ENCODE measurements at regions not wholly inside any gene's neighbourhood (a gene's known extent, or its start where the extent isn't known, plus 50 kb on each side); places are given as distances from the start of the nearest gene placed in this dataset.

DNA sequence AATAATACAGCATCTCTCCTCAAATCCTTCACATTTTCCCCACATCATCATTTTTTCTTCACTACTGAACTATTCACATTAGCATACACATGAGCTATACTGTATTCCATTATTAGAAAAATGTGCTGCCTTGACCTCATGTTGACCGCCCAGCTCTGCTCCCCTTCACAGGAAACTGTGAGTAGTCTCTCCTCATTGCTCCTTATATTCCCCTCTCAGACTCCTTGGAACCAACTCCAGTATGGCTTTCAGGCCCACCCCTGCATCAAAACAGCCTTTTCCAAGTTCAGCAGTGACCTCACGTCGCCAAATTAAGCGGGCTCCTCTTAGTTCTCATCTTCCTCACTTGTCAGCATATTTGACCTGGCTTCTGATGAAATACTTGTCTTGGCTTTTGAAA lies 59.2 kb upstream of the SPAG17 start:
- Mint-ChIP-seq H3K27me3 (ENCODE audit: low read depth, unreplicated experiment) (no peaks in the 10 kb centered on the region), H3K36me3 (ENCODE audit: low read depth, unreplicated experiment) (no peaks in the 10 kb centered on the region), H3K4me1 (ENCODE audit: low read depth, unreplicated experiment) (no peaks in the 10 kb centered on the region), H3K27ac (ENCODE audit: unreplicated experiment) (no peak overlapping the region), H3K9me3 (ENCODE audit: unreplicated experiment) (peaks cover 10% of the 10 kb centered on the region), H3K4me3 (ENCODE audit: unreplicated experiment) (no peak overlapping the region)
- no peak for TF ChIP-seq EZH2 (IDR thresholded peaks at IDR 0.05; ENCODE audit: insufficient read depth, low read length)
- TF ChIP-seq, protein P1, sequence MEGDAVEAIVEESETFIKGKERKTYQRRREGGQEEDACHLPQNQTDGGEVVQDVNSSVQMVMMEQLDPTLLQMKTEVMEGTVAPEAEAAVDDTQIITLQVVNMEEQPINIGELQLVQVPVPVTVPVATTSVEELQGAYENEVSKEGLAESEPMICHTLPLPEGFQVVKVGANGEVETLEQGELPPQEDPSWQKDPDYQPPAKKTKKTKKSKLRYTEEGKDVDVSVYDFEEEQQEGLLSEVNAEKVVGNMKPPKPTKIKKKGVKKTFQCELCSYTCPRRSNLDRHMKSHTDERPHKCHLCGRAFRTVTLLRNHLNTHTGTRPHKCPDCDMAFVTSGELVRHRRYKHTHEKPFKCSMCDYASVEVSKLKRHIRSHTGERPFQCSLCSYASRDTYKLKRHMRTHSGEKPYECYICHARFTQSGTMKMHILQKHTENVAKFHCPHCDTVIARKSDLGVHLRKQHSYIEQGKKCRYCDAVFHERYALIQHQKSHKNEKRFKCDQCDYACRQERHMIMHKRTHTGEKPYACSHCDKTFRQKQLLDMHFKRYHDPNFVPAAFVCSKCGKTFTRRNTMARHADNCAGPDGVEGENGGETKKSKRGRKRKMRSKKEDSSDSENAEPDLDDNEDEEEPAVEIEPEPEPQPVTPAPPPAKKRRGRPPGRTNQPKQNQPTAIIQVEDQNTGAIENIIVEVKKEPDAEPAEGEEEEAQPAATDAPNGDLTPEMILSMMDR (IDR thresholded peaks at IDR 0.05; ENCODE audit: insufficient read depth, low read depth, low read length) = no peak
- Histone ChIP-seq H3K4me2 (ENCODE audit: low read length) (no peak overlapping the region), H3K27me3 (ENCODE audit: insufficient read depth, low read length) (no peaks in the 10 kb centered on the region), H3K4me3 (ENCODE audit: insufficient read depth, low read depth, low read length) (no peak overlapping the region), H3K4me1 (ENCODE audit: insufficient read depth, low read length) (no peaks in the 10 kb centered on the region), H2AFZ (ENCODE audit: low read depth, low read length) (no peak overlapping the region), H4K20me1 (ENCODE audit: insufficient read depth, low read length) (no peaks in the 10 kb centered on the region), H3K79me2 (ENCODE audit: insufficient read depth, low read length) (no peaks in the 10 kb centered on the region), H3K9me3 (ENCODE audit: insufficient read depth, low read depth, low read length) (no peaks in the 10 kb centered on the region), H3K27ac (ENCODE audit: low read depth, low read length) (no peak overlapping the region), H3K9ac (ENCODE audit: low read length) (no peak overlapping the region), H3K36me3 (ENCODE audit: insufficient read depth, low read length) (no peaks in the 10 kb centered on the region)
- FAIRE-seq (no peak), DNase-seq (ENCODE audit: low read depth) (no peak)

DNA sequence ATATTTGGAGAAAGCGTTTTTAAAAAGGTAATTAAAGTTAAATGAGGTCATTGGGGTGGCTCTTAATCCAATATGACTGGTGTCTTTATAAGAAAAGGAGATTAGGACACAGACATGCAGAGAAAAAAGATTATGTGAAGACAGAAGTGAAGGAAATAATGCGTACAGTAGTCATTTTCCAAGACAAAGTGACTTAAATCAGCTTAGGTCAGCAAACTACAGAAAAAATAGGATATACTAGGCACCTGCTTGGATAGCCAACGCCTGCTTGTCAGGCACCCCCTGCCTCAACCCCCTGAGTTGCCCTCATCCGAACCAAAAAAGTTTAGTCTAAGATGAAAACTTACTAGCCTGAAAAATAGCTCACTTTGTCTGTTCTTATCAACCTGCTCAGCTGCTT lies 58.2 kb upstream of the SPAG17 start:
- H3K36me3 ChIP-seq (ENCODE audit: insufficient read depth, low read length) = no peaks in the 10 kb centered on the region
- H3K4me2 ChIP-seq (ENCODE audit: low read length) = no peak overlapping the region
- H2AFZ ChIP-seq (ENCODE audit: low read depth, low read length) = no peak overlapping the region
- no peak for DNase-seq (ENCODE audit: low read depth)
- H3K27me3 Mint-ChIP-seq (ENCODE audit: low read depth, unreplicated experiment) = no peaks in the 10 kb centered on the region
- H3K27ac ChIP-seq (ENCODE audit: low read depth, low read length) = no peak overlapping the region
- no peaks in the 10 kb centered on the region for H3K4me1 ChIP-seq (ENCODE audit: insufficient read depth, low read length)
- no peaks in the 10 kb centered on the region for H3K9me3 ChIP-seq (ENCODE audit: insufficient read depth, low read depth, low read length)
- H3K36me3 Mint-ChIP-seq (ENCODE audit: low read depth, unreplicated experiment) = no peaks in the 10 kb centered on the region
- no peak for FAIRE-seq
- H3K27ac Mint-ChIP-seq (ENCODE audit: unreplicated experiment) = no peak overlapping the region
- H3K9me3 Mint-ChIP-seq (ENCODE audit: unreplicated experiment) = peaks cover 10% of the 10 kb centered on the region
- no peaks in the 10 kb centered on the region for H4K20me1 ChIP-seq (ENCODE audit: insufficient read depth, low read length)
- no peaks in the 10 kb centered on the region for H3K27me3 ChIP-seq (ENCODE audit: insufficient read depth, low read length)
- no peaks in the 10 kb centered on the region for H3K4me1 Mint-ChIP-seq (ENCODE audit: low read depth, unreplicated experiment)
- no peak overlapping the region for H3K9ac ChIP-seq (ENCODE audit: low read length)
- TF ChIP-seq EZH2 (IDR thresholded peaks at IDR 0.05; ENCODE audit: insufficient read depth, low read length) = no peak
- TF ChIP-seq, protein P1 (IDR thresholded peaks at IDR 0.05; ENCODE audit: insufficient read depth, low read depth, low read length) = no peak
- no peak overlapping the region for H3K4me3 ChIP-seq (ENCODE audit: insufficient read depth, low read depth, low read length)
- H3K79me2 ChIP-seq (ENCODE audit: insufficient read depth, low read length) = no peaks in the 10 kb centered on the region
- no peak overlapping the region for H3K4me3 Mint-ChIP-seq (ENCODE audit: unreplicated experiment)

All from astrocyte (in vitro differentiated cells and primary cell).